ENCODE measurements at regions not wholly inside any gene's neighbourhood (a gene's known extent, or its start where the extent isn't known, plus 50 kb on each side); places are given as distances from the start of the nearest gene placed in this dataset.

- Mint-ChIP-seq H3K4me1 (no peaks in the 10 kb centered on the region), H3K4me3 (no peak overlapping the region), H3K9me3 (peaks cover 7% of the 10 kb centered on the region), H3K36me3 (ENCODE audit: low read depth) (no peaks in the 10 kb centered on the region), H3K27me3 (no peaks in the 10 kb centered on the region), H3K27ac (no peak overlapping the region)
- no peak for DNase-seq
- no peak for ATAC-seq
These were observed 930.9 kb downstream of the ADGRL3 start for GRCh38 chr4:62131049-62131448.

DNA sequence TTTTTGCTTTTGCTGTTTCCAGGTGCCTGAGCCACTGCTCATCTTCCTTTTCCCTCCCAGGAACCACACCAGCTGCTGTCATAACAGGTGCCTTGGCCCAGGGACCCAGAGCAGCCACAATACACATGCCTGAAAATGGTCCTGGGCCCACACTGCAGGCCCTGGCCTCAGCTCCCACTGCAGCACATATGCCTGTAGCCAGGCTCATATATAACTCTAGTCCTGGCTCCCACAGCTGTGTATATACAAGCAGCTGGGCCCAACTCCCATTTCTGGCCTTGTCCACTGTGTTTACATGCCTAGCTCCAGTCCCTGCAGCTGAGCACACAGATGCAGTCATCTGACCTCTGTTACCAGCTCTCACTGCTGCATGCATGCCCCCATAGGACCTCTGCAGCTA is 930.5 kb downstream of the ADGRL3 start:
- no peak for DNase-seq
- Mint-ChIP-seq H3K27ac (no peak overlapping the region), H3K27me3 (no peaks in the 10 kb centered on the region), H3K36me3 (ENCODE audit: low read depth) (no peaks in the 10 kb centered on the region), H3K4me3 (no peak overlapping the region), H3K4me1 (no peaks in the 10 kb centered on the region), H3K9me3 (peaks cover 7% of the 10 kb centered on the region)
- no peak for ATAC-seq

GRCh38 chr4:62130230-62130629 is 930.1 kb downstream of the ADGRL3 start:
- ATAC-seq = no peak
- Mint-ChIP-seq H3K27me3 (no peaks in the 10 kb centered on the region), H3K36me3 (ENCODE audit: low read depth) (no peaks in the 10 kb centered on the region), H3K4me1 (no peaks in the 10 kb centered on the region), H3K9me3 (peaks cover 7% of the 10 kb centered on the region), H3K27ac (no peak overlapping the region), H3K4me3 (no peak overlapping the region)
- no peak for DNase-seq

Measured in activated naive CD8-positive, alpha-beta T cell treated with anti-CD3 and anti-CD28 coated beads, Interleukin-2, amount 50 U/mL, for 24 hours (primary cell).